GM23338 (cell line): ENCODE measurements at regions not wholly inside any gene's neighbourhood (a gene's known extent, or its start where the extent isn't known, plus 50 kb on each side); places are given as distances from the start of the nearest gene placed in this dataset.

Source experiments
- ATAC-seq: fragments of 200-7000 bp; cut with Tn5 transposase; 3 replicates; pipeline ENCODE4 v1.9.1; 2020
- DNase-seq: peaks from one replicate; pipeline ENCODE4 v3.0.0-alpha.2; 2015; ENCODE audit warnings: low spot score
- H2AFZ ChIP-seq: fragments of 200-600 bp; sonication (generic); 2 replicates; pipeline ENCODE4 v1.8.0; 2016; ENCODE audit warnings: antibody characterized with exemption, mild to moderate bottlenecking, moderate library complexity
- H3F3A ChIP-seq: fragments of 200-600 bp; sonication (generic); replicated peaks from 2 replicates; pipeline ENCODE4 v1.8.0; 2017; ENCODE audit warnings: antibody characterized with exemption, mixed run types, low read depth
- H3K27ac ChIP-seq: fragments of 200-600 bp; sonication (generic); 2 replicates; pipeline ENCODE4 v1.6.1; 2016; ENCODE audit warnings: low read depth
- H3K27me3 ChIP-seq: fragments of 200-600 bp; sonication (generic); 2 replicates; pipeline ENCODE4 v1.8.0; 2016; ENCODE audit warnings: mild to moderate bottlenecking, mixed run types, moderate library complexity; ENCODE audit not compliant: insufficient read depth
- H3K36me3 ChIP-seq: fragments of 200-600 bp; sonication (generic); 2 replicates; pipeline ENCODE4 v1.8.0; 2016; ENCODE audit warnings: mild to moderate bottlenecking; ENCODE audit not compliant: insufficient read depth
- H3K4me1 ChIP-seq: fragments of 200-600 bp; sonication (generic); 2 replicates; pipeline ENCODE4 v1.8.0; 2016; ENCODE audit warnings: mild to moderate bottlenecking, moderate library complexity; ENCODE audit not compliant: insufficient read depth
- H3K4me2 ChIP-seq: fragments of 200-600 bp; sonication (generic); 2 replicates; pipeline ENCODE4 v1.7.1; 2017; ENCODE audit warnings: mixed run types
- H3K4me3 ChIP-seq: fragments of 200-600 bp; sonication (generic); 2 replicates; pipeline ENCODE4 v1.6.1; 2016; ENCODE audit warnings: mixed run types
- H3K79me2 ChIP-seq: fragments of 200-600 bp; sonication (generic); replicated peaks from 2 replicates; pipeline ENCODE4 v1.8.0; 2017; ENCODE audit warnings: mild to moderate bottlenecking; ENCODE audit not compliant: insufficient read depth
- H3K9me2 ChIP-seq: fragments of 200-600 bp; sonication (generic); 2 replicates; pipeline ENCODE4 v1.8.0; 2017; ENCODE audit not compliant: insufficient read depth
- H4K20me1 ChIP-seq: fragments of 200-600 bp; sonication (generic); replicated peaks from 2 replicates; pipeline ENCODE4 v1.8.0; 2017; ENCODE audit warnings: mild to moderate bottlenecking; ENCODE audit not compliant: insufficient read depth
- H3K27ac Mint-ChIP-seq: 2 replicates; pipeline ENCODE4 v1.8.0; 2020; ENCODE audit warnings: inconsistent platforms, mild to moderate bottlenecking, moderate library complexity, mixed read lengths
- H3K27me3 Mint-ChIP-seq: 3 replicates; pipeline ENCODE4 v1.8.0; 2022; ENCODE audit warnings: low read depth, mild to moderate bottlenecking, moderate library complexity, mixed read lengths, inconsistent platforms; ENCODE audit not compliant: insufficient read depth, poor library complexity
- H3K36me3 Mint-ChIP-seq: 3 replicates; pipeline ENCODE4 v1.8.0; 2021; ENCODE audit warnings: low read depth, mild to moderate bottlenecking, inconsistent platforms, moderate library complexity, mixed read lengths
- H3K4me1 Mint-ChIP-seq: 3 replicates; pipeline ENCODE4 v1.8.0; 2020; ENCODE audit warnings: mild to moderate bottlenecking, inconsistent platforms, mixed read lengths
- H3K4me3 Mint-ChIP-seq: 3 replicates; pipeline ENCODE4 v1.8.0; 2021; ENCODE audit warnings: moderate library complexity, mild to moderate bottlenecking, inconsistent platforms, mixed read lengths
- H3K9me3 Mint-ChIP-seq: 3 replicates; pipeline ENCODE4 v1.8.0; 2020; ENCODE audit warnings: moderate library complexity, mild to moderate bottlenecking, inconsistent platforms, mixed read lengths
- CREB1 ChIP-seq: fragments of 250-450 bp; sonication (Bioruptor Pico); IDR thresholded peaks from 2 replicates; pipeline ENCODE4 v1.5.0; 2020; ENCODE audit warnings: low read depth, mild to moderate bottlenecking, moderate library complexity
- EZH2 ChIP-seq: fragments of 200-600 bp; sonication (generic); IDR thresholded peaks from one replicate; pipeline ENCODE4 v1.8.0; 2017; ENCODE audit warnings: antibody characterized with exemption, mild to moderate bottlenecking, low read depth; ENCODE audit not compliant: unreplicated experiment
- EZH2phosphoT487 ChIP-seq: fragments of 200-600 bp; sonication (generic); IDR thresholded peaks from one replicate; pipeline ENCODE4 v1.8.1; 2018; ENCODE audit warnings: antibody characterized with exemption; ENCODE audit not compliant: unreplicated experiment
- JUNB ChIP-seq: IDR thresholded peaks from one replicate; pipeline ENCODE4 v1.6.1; 2016; ENCODE audit warnings: antibody characterized with exemption; ENCODE audit not compliant: unreplicated experiment
- NANOG ChIP-seq: IDR thresholded peaks from 2 replicates; pipeline ENCODE4 v1.6.1; 2016; ENCODE audit warnings: antibody characterized with exemption, borderline replicate concordance
- POLR2AphosphoS5 ChIP-seq: IDR thresholded peaks from 2 replicates; pipeline ENCODE4 v1.6.1; 2016; ENCODE audit warnings: antibody characterized with exemption, low read depth
- STAT1 ChIP-seq: IDR thresholded peaks from one replicate; pipeline ENCODE4 v1.6.1; 2016; ENCODE audit warnings: antibody characterized with exemption; ENCODE audit not compliant: unreplicated experiment
- ZNF331 ChIP-seq: fragments of 250-450 bp; sonication (Bioruptor Pico); IDR thresholded peaks from 2 replicates; pipeline ENCODE4 v1.5.0; 2020; ENCODE audit warnings: low read depth, mild to moderate bottlenecking, moderate library complexity
- TF ChIP-seq, protein P1 (sequence below): fragments of 250-450 bp; sonication (Bioruptor Pico); IDR thresholded peaks from 2 replicates; pipeline ENCODE4 v1.5.0; 2020; ENCODE audit warnings: mild to moderate bottlenecking, moderate library complexity
- TF ChIP-seq, protein P2 (sequence below): IDR thresholded peaks from one replicate; pipeline ENCODE4 v1.6.1; 2018; ENCODE audit warnings: antibody characterized with exemption; ENCODE audit not compliant: unreplicated experiment
- TF ChIP-seq, protein P3 (sequence below): IDR thresholded peaks from 2 replicates; pipeline ENCODE4 v1.6.1; 2016; ENCODE audit warnings: antibody characterized with exemption
- TF ChIP-seq, protein P4 (sequence below), 2 experiments: fragments of 200-600 bp in 1 of 2; sonication (generic) in 1 of 2; conservative IDR thresholded peaks; 2 replicates each; pipeline versions ENCODE4 v1.5.1 to v1.6.1; 2016 to 2017; ENCODE audit warnings: antibody characterized with exemption in 2 of 2, low read depth in 2 of 2, mild to moderate bottlenecking in 2 of 2, moderate library complexity in 1 of 2

DNA sequence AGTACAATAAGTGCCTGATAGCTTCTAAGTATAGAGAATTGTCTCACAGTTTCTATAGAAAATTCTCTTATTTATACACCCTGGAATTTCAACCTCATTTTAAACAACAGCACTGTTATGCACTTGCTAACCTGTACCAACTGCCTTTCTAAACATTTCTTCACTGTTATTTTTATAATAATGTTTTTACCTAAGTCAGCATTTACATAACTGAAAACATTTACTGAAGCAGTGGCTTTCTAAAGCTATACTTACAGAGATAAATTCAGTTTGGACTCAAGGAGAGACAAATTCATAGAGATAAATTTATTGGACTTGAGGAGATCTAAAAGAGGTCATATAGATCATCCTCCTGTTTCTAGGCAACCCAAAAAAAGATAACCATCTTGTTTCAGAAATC is 686.6 kb upstream of the FAT3 start (continued):
- no peak for TF ChIP-seq NANOG
- TF ChIP-seq CREB1 (CRISPR knock-in tag), result no peak
- TF ChIP-seq ZNF331, result no peak
- TF ChIP-seq JUNB, result no peak
- TF ChIP-seq EZH2phosphoT487, result no peak

DNA sequence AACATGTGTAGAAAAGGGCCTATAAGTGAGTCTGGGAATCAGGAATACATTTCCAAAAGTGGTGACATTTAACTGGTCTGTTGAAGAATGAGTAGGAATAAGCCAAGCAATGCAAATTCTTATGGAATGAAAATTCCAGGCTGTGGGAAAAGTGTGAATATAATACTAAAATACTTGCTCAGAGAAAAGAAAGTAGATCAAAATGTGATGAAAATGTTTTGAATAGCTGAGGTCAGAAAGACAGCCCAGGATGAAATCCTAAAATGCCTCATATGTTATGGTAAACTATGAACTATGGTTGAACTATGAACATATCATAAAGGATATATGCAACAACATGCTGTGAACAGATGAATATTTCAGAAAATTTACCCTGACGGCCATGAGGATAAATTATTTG is 688.3 kb upstream of the FAT3 start:
- no peak for TF ChIP-seq POLR2AphosphoS5
- TF ChIP-seq, protein P1, sequence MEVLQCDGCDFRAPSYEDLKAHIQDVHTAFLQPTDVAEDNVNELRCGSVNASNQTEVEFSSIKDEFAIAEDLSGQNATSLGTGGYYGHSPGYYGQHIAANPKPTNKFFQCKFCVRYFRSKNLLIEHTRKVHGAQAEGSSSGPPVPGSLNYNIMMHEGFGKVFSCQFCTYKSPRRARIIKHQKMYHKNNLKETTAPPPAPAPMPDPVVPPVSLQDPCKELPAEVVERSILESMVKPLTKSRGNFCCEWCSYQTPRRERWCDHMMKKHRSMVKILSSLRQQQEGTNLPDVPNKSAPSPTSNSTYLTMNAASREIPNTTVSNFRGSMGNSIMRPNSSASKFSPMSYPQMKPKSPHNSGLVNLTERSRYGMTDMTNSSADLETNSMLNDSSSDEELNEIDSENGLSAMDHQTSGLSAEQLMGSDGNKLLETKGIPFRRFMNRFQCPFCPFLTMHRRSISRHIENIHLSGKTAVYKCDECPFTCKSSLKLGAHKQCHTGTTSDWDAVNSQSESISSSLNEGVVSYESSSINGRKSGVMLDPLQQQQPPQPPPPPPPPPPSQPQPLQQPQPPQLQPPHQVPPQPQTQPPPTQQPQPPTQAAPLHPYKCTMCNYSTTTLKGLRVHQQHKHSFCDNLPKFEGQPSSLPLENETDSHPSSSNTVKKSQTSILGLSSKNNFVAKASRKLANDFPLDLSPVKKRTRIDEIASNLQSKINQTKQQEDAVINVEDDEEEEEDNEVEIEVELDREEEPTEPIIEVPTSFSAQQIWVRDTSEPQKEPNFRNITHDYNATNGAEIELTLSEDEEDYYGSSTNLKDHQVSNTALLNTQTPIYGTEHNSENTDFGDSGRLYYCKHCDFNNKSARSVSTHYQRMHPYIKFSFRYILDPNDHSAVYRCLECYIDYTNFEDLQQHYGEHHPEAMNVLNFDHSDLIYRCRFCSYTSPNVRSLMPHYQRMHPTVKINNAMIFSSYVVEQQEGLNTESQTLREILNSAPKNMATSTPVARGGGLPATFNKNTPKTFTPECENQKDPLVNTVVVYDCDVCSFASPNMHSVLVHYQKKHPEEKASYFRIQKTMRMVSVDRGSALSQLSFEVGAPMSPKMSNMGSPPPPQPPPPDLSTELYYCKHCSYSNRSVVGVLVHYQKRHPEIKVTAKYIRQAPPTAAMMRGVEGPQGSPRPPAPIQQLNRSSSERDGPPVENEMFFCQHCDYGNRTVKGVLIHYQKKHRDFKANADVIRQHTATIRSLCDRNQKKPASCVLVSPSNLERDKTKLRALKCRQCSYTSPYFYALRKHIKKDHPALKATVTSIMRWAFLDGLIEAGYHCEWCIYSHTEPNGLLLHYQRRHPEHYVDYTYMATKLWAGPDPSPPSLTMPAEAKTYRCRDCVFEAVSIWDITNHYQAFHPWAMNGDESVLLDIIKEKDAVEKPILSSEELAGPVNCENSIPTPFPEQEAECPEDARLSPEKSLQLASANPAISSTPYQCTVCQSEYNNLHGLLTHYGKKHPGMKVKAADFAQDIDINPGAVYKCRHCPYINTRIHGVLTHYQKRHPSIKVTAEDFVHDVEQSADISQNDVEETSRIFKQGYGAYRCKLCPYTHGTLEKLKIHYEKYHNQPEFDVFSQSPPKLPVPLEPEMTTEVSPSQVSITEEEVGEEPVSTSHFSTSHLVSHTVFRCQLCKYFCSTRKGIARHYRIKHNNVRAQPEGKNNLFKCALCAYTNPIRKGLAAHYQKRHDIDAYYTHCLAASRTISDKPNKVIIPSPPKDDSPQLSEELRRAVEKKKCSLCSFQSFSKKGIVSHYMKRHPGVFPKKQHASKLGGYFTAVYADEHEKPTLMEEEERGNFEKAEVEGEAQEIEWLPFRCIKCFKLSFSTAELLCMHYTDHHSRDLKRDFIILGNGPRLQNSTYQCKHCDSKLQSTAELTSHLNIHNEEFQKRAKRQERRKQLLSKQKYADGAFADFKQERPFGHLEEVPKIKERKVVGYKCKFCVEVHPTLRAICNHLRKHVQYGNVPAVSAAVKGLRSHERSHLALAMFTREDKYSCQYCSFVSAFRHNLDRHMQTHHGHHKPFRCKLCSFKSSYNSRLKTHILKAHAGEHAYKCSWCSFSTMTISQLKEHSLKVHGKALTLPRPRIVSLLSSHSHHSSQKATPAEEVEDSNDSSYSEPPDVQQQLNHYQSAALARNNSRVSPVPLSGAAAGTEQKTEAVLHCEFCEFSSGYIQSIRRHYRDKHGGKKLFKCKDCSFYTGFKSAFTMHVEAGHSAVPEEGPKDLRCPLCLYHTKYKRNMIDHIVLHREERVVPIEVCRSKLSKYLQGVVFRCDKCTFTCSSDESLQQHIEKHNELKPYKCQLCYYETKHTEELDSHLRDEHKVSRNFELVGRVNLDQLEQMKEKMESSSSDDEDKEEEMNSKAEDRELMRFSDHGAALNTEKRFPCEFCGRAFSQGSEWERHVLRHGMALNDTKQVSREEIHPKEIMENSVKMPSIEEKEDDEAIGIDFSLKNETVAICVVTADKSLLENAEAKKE (CRISPR knock-in tag), result no peak
- TF ChIP-seq JUNB, result no peak
- TF ChIP-seq, protein P2, sequence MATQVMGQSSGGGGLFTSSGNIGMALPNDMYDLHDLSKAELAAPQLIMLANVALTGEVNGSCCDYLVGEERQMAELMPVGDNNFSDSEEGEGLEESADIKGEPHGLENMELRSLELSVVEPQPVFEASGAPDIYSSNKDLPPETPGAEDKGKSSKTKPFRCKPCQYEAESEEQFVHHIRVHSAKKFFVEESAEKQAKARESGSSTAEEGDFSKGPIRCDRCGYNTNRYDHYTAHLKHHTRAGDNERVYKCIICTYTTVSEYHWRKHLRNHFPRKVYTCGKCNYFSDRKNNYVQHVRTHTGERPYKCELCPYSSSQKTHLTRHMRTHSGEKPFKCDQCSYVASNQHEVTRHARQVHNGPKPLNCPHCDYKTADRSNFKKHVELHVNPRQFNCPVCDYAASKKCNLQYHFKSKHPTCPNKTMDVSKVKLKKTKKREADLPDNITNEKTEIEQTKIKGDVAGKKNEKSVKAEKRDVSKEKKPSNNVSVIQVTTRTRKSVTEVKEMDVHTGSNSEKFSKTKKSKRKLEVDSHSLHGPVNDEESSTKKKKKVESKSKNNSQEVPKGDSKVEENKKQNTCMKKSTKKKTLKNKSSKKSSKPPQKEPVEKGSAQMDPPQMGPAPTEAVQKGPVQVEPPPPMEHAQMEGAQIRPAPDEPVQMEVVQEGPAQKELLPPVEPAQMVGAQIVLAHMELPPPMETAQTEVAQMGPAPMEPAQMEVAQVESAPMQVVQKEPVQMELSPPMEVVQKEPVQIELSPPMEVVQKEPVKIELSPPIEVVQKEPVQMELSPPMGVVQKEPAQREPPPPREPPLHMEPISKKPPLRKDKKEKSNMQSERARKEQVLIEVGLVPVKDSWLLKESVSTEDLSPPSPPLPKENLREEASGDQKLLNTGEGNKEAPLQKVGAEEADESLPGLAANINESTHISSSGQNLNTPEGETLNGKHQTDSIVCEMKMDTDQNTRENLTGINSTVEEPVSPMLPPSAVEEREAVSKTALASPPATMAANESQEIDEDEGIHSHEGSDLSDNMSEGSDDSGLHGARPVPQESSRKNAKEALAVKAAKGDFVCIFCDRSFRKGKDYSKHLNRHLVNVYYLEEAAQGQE, result no peak
- no peak for TF ChIP-seq STAT1
- no peak for TF ChIP-seq EZH2
- TF ChIP-seq, protein P3, sequence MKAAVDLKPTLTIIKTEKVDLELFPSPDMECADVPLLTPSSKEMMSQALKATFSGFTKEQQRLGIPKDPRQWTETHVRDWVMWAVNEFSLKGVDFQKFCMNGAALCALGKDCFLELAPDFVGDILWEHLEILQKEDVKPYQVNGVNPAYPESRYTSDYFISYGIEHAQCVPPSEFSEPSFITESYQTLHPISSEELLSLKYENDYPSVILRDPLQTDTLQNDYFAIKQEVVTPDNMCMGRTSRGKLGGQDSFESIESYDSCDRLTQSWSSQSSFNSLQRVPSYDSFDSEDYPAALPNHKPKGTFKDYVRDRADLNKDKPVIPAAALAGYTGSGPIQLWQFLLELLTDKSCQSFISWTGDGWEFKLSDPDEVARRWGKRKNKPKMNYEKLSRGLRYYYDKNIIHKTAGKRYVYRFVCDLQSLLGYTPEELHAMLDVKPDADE, result no peak
- TF ChIP-seq, protein P4, sequence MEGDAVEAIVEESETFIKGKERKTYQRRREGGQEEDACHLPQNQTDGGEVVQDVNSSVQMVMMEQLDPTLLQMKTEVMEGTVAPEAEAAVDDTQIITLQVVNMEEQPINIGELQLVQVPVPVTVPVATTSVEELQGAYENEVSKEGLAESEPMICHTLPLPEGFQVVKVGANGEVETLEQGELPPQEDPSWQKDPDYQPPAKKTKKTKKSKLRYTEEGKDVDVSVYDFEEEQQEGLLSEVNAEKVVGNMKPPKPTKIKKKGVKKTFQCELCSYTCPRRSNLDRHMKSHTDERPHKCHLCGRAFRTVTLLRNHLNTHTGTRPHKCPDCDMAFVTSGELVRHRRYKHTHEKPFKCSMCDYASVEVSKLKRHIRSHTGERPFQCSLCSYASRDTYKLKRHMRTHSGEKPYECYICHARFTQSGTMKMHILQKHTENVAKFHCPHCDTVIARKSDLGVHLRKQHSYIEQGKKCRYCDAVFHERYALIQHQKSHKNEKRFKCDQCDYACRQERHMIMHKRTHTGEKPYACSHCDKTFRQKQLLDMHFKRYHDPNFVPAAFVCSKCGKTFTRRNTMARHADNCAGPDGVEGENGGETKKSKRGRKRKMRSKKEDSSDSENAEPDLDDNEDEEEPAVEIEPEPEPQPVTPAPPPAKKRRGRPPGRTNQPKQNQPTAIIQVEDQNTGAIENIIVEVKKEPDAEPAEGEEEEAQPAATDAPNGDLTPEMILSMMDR (conservative IDR thresholded peaks at IDR 0.05; ENCODE audit: low read depth in 2 of 2), result no peak
- no peak for TF ChIP-seq NANOG
- Histone ChIP-seq H3K4me1 (no peaks in the 10 kb centered on the region), H3K4me3 (no peak overlapping the region), H3K27ac (no peak overlapping the region), H3K4me2 (no peak overlapping the region), H3K36me3 (no peaks in the 10 kb centered on the region), H3K79me2 (no peaks in the 10 kb centered on the region), H3F3A (no peaks in the 10 kb centered on the region), H3K9me2 (peaks cover 6% of the 10 kb centered on the region; the same call in 1 of the 2 replicates), H2AFZ (no peak overlapping the region), H4K20me1 (no peaks in the 10 kb centered on the region), H3K27me3 (no peaks in the 10 kb centered on the region)
- Mint-ChIP-seq H3K36me3 (peaks cover 8% of the 10 kb centered on the region; the same call in 1 of the 3 replicates), H3K27me3 (no peaks in the 10 kb centered on the region), H3K4me1 (peaks cover 4% of the 10 kb centered on the region; the same call in 2 of the 3 replicates), H3K4me3 (no peak overlapping the region), H3K9me3 (peaks cover 7% of the 10 kb centered on the region), H3K27ac (no peak overlapping the region)
- DNase-seq (no peak), ATAC-seq (no peak)
